ENCODE measurements at regions not wholly inside any gene's neighbourhood (a gene's known extent, or its start where the extent isn't known, plus 50 kb on each side); places are given as distances from the start of the nearest gene placed in this dataset.
"Not testable (repeated sequence)": the region's sequence is repeated elsewhere in the genome, so short reads cannot be mapped to it uniquely, and the experiment has no call there.

GRCh38 chr3:27779176-27779575 lies 57.1 kb upstream of the EOMES start:
- DNase-seq: no peak

- DNase-seq: no peak
These were observed 67.3 kb upstream of the EOMES start for GRCh38 chr3:27789420-27789819.

- no peak for DNase-seq
These were observed 69.8 kb upstream of the EOMES start for GRCh38 chr3:27791956-27792355.

- DNase-seq: no peak
These were observed 70.7 kb upstream of the EOMES start for GRCh38 chr3:27792869-27793268.

GRCh38 chr3:27794211-27794610 lies 72.1 kb upstream of the EOMES start:
- DNase-seq: no peak

GRCh38 chr3:27796365-27796875 lies 74.3 kb upstream of the EOMES start:
- DNase-seq: no peak

GRCh38 chr3:27797773-27798172 lies 75.7 kb upstream of the EOMES start:
- no peak for DNase-seq

GRCh38 chr3:27800261-27800660 lies 78.1 kb upstream of the EOMES start:
- no peak for DNase-seq

- no peak for DNase-seq
These were observed 80.3 kb upstream of the EOMES start for GRCh38 chr3:27802425-27802824.

- DNase-seq: no peak
These were observed 80.7 kb upstream of the EOMES start for GRCh38 chr3:27802849-27803248.

- DNase-seq: no peak
These were observed 83.2 kb upstream of the EOMES start for GRCh38 chr3:27805282-27805681.

- no peak for DNase-seq
These were observed 91.1 kb upstream of the EOMES start for GRCh38 chr3:27813255-27813654.

GRCh38 chr3:27821609-27822008 lies 99.5 kb upstream of the EOMES start:
- not testable (repeated sequence) for DNase-seq

- DNase-seq: no peak
These were observed 102.4 kb upstream of the EOMES start for GRCh38 chr3:27824312-27825200.

GRCh38 chr3:27826448-27826847 lies 104.3 kb upstream of the EOMES start:
- no peak for DNase-seq

- DNase-seq: no peak
These were observed 104.9 kb upstream of the EOMES start for GRCh38 chr3:27827041-27827440.

GRCh38 chr3:27840807-27841594 lies 118.9 kb upstream of the EOMES start:
- DNase-seq: no peak

- no peak for DNase-seq
These were observed 122.0 kb upstream of the EOMES start for GRCh38 chr3:27844052-27844675.

- no peak for DNase-seq
These were observed 125.6 kb upstream of the EOMES start for GRCh38 chr3:27847697-27848096.

GRCh38 chr3:27848826-27849225 lies 126.7 kb upstream of the EOMES start:
- DNase-seq: no peak

GRCh38 chr3:27859821-27860220 lies 137.7 kb upstream of the EOMES start:
- DNase-seq: no peak

GRCh38 chr3:27861046-27862036 lies 139.2 kb upstream of the EOMES start:
- no peak for DNase-seq
